ENCODE measurements at regions not wholly inside any gene's neighbourhood (a gene's known extent, or its start where the extent isn't known, plus 50 kb on each side); places are given as distances from the start of the nearest gene placed in this dataset.
"Not testable (repeated sequence)": the region's sequence is repeated elsewhere in the genome, so short reads cannot be mapped to it uniquely, and the experiment has no call there.

GRCh38 chr13:76829572-76830327 is 56.5 kb downstream of the KCTD12 start:
- no peak for DNase-seq (ENCODE audit: low read depth)

DNA sequence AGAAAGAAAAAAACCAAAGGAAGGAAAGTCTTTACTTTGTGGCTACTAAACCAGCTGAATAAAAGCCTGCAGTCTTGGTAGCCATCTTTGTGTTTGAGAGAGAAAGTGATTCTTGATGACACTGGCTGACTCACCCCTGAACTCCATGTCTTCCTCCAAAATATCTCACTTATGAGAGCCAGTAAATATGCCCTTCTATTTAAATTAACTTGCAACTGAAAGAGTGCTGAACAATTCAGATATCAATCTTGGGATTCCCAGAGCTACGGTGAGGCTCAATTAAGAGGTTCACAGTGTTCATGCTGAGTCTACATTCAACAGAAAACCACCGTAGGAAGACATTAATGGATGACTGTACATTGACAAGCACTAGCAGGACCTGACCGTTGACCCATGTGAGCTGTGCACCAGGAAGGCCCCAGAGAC is 57.9 kb downstream of the KCTD12 start:
- no peak for DNase-seq (ENCODE audit: low read depth)

DNA sequence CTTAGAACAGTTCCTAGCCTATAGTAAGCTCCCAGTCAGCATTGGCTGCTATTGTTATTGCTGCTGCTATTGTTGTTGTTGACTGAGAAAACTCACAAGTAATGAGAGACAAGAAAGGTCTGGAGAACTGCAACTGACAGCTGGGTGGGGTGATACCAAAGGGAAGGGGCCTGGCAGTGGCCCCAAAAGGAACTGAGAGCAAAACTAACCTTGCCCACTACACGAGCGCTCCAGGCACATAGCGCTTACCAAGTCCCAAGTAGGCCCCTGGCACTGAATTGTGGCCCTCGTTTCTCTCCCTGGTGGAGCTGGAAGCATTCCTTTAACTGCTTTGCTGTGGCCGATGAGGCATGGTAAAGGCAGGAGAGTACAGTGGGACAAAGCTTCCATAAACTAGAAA is 59.7 kb downstream of the KCTD12 start:
- DNase-seq (ENCODE audit: low read depth): no peak

DNA sequence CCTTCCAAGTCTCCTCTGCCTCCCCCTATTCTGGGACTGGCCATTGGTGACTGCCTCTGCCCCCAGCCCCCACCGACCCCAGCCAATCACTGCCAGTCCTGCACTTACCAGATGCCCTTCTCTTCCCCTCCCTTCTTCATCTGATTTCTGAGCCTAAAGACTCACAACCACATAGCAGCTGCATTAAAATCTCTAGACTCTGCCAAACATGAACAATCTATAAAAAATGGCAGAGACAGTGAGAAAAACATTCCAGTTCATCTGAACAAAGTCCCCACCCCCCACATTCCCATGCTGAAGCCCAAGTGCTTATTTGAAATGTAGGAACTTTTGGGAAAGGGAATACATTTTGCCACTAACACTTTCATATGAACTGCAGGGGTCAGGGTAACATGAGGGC is 60.8 kb downstream of the KCTD12 start:
- no peak for DNase-seq (ENCODE audit: low read depth)

GRCh38 chr13:76823969-76824368 is 62.2 kb downstream of the KCTD12 start:
- no peak for DNase-seq (ENCODE audit: low read depth)

DNA sequence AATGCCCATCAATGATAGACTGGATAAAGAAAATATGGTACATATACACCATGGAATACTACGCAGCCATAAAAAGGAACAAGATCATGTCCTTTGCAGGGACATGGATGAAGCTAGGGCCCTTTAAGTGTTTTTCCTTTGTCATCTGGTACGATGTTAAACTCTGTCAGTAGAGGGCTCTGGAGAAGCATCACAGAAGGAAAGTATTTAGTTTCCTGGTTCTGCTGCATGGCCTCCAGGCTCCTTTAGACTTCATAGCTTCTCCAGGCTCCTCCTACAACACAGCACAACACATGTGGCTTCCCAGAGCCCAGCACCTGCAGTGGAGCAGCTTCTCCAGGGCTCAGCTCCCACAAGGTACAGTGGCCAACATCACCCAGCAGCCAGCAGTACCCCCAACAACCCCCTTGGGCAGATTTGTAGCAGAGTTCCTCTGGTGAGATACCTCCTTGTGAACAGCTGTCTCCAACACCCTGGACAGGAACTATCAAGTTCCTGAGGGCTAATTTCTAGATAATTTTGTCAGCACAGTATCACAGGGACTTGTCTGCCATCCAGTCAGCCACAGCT is 63.4 kb downstream of the KCTD12 start:
- DNase-seq (ENCODE audit: low read depth): no peak

DNA sequence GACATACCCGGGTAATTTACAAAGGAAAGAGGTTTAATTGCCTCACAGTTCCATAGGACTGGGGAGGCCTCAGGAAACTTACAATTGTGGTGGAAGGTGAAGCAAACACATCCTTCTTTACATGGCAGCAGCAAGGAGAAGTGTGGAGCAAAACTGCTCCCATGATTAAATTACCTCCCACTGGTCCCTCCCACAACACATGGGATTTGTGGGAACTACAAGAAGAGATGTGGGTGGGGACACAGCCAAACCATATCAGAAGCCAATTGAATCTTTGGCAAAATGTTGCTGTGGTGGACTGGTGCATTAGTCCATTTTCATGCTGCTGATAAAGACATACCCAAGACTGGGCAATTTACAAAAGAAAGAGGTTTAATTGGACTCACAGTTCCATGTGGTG is 65.0 kb downstream of the KCTD12 start:
- not testable (repeated sequence) for DNase-seq (ENCODE audit: low read depth)

GRCh38 chr13:76820759-76821158 is 65.4 kb downstream of the KCTD12 start:
- no peak for DNase-seq (ENCODE audit: low read depth)

- no peak for DNase-seq (ENCODE audit: low read depth)
Measured at GRCh38 chr13:76816394-76816793, 69.8 kb downstream of the KCTD12 start.

- DNase-seq (ENCODE audit: low read depth): no peak
Measured at GRCh38 chr13:76815344-76815743, 70.9 kb downstream of the KCTD12 start.

GRCh38 chr13:76813891-76814290 is 72.3 kb downstream of the KCTD12 start:
- DNase-seq (ENCODE audit: low read depth): no peak

- no peak for DNase-seq (ENCODE audit: low read depth)
Measured at GRCh38 chr13:76813000-76813691, 73.1 kb downstream of the KCTD12 start.

DNA sequence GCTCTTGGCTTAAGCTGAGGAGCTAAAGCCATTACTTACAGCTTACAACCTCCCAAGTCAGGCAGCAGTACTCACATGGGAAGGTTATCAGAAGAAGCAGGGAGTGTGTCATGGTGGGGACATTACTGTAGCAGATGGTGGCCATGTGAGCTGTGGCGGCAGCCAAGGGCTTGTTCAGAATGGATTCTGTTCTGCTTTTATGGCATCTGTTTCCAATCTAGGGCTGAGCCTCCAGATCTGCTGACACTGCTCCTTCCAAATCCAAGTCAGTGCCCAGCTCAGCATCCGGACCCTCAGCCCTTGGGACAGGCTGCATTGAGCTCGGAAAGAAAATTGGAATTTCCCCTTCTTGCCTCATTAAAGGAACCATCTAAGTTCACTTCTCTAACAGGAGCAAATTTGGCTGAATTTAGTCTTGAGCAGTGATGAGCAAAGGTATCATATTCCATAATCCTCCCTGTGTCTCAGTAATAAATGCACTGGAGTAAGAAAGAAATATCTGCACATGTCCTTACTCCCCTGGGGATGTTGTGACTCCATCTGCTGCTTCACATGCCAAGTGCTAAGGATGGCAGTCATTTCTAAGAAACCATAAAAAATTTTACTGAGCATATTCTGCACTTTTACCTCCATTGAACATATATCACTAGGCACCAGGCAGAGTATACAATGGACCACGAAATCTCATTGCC is 73.9 kb downstream of the KCTD12 start:
- no peak for DNase-seq (ENCODE audit: low read depth)

DNA sequence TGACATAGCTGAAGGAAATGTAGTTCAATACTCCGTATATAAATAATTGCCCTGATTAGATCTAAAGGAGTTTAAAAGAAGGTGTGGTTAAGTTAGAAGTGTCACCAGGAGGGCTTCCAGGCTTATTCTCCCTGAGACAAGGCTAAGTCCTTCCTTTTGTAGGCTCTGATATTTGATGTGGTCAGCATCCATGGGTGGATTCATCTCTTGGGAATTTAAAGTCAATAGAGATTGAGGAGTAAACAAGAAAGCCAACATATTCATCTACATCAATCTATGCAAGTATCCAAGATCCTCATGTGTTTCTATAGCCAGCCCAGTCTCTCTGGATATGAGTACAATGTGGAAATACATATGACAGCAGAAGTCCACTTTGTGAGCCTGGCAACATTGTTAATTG is 76.8 kb downstream of the KCTD12 start:
- DNase-seq (ENCODE audit: low read depth): no peak

DNA sequence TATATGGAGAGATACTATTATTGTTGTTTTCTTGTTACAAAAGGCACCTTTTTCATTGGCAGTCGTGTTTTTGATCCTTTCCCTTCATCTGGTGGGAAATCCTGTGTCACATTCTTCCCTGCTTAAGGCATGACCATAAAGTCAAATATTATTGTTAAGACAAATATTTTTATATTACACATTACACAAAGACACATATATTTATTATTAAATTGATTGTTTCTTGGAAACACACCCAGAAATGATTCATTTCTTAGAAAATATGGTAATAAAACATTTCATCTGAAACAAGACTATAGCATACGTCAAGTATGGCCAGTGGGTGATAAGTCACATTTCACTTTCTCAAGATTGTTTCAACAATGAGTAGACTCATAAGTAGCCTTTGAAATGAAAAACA is 77.3 kb downstream of the KCTD12 start:
- no peak for DNase-seq (ENCODE audit: low read depth)

- DNase-seq (ENCODE audit: low read depth): no peak
Measured at GRCh38 chr13:76804801-76805200, 81.4 kb downstream of the KCTD12 start.

DNA sequence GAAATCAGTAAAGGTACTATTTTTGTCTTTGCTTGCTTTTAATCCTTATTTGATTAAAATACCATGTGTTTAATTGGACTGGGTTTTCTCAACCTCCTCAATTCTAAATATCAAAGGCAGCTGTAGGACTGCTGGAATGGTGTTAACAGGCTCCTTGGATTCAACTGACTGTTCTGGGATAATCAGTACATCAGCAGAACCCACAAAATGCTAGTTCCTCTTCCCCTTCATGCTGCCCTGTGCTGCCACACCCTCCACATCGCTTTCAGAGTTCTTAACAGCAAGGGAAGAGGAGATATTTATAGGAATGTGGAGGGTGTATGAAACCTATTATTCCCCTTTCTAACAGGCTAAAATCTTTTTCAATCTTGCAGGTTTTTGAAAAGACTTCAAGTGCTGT is 82.4 kb downstream of the KCTD12 start:
- no peak for DNase-seq (ENCODE audit: low read depth)

DNA sequence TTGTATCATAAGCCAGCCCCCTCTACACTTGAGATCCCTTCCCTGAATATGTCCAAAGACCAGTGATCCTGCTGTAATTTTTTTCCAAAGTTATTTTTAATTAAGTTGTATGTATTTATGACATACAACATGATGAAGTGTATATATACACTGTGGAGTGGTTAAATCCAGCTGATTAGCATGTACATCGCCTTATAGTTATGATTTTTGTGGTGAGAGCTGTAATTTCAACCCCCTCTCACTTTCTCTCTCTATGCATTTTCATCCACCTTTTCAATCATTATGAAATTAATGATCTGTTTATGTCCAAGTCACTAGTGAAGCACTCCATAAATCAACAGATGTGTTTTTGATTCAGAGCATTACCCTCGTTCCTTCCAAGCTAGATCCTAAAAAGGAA is 85.3 kb downstream of the KCTD12 start:
- no peak for DNase-seq (ENCODE audit: low read depth)

DNA sequence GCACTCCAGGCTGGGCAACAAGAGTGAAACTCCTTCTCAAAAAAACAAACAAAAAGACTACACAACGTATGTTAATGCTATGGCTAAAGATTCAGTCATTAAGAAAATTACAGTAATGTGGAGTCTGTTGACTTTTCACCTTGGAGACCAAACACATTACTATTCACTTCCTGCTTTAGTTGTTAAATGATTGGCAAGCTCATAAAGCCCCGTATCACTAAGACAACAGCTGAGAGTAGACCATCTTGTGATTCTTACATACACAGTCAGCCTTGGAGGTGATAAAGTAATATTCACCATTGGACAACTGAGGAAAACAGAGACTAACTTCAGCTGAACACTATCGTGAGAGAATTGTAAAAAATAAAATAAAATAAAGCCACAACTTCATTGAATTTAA is 86.5 kb downstream of the KCTD12 start:
- DNase-seq (ENCODE audit: low read depth): no peak

- no peak for DNase-seq (ENCODE audit: low read depth)
Measured at GRCh38 chr13:76798037-76798436, 88.2 kb downstream of the KCTD12 start.

- DNase-seq (ENCODE audit: low read depth): no peak
Measured at GRCh38 chr13:76797361-76797760, 88.8 kb downstream of the KCTD12 start.

DNA sequence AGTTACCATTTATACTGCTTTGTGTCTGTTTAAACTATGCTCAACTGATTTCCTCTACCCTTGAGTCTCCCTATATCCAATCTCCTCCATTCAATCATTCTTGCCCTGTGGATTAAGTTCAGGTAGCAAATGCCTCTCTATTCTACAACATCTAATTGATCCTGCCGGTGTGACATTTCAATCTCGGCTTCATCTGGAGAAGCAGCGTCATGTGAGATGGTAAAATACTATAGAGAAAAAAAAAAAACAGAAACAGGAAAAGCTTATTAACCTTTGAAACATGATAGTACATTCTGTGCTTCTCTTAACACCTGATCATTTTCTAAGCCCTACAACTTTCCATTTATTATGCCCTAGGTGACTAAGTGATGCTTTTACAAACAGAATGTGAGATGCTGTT is 89.4 kb downstream of the KCTD12 start:
- DNase-seq (ENCODE audit: low read depth): no peak
